GM18861 (cell line): ENCODE measurements at regions not wholly inside any gene's neighbourhood (a gene's known extent, or its start where the extent isn't known, plus 50 kb on each side); places are given as distances from the start of the nearest gene placed in this dataset.

Experiments
- ATAC-seq: cut with Tn5 transposase; IDR thresholded peaks from one replicate; pipeline ENCODE4 v1.9.1; 2021; ENCODE audit not compliant: unreplicated experiment

- no peak for ATAC-seq
Observed at GRCh38 chr18:55121397-55122170, 162.3 kb upstream of the CCDC68 start.

GRCh38 chr18:55120896-55121295, 161.6 kb upstream of the CCDC68 start:
- no peak for ATAC-seq

GRCh38 chr18:55119434-55119833, 160.2 kb upstream of the CCDC68 start:
- ATAC-seq, result no peak

DNA sequence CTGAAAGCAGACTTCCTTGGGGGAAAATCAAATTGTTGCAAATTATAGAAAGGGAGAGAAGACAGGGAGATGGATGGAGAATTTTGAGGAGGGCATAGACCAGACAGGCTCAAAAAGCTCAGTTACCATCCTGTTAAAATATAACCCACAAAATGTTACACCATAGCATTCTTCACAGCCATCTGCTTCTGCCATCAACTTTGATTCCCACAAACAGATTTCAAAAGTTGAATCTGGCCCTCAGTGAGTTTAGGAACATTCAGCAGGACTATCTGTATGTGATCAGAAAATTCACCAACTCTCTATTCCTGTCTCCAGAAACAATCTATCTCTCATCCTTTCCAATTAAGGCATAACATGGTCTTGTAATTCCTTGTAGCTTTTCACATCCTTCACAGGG, 159.8 kb upstream of the CCDC68 start:
- ATAC-seq, result no peak

GRCh38 chr18:55116863-55117262, 157.6 kb upstream of the CCDC68 start:
- ATAC-seq, result no peak

DNA sequence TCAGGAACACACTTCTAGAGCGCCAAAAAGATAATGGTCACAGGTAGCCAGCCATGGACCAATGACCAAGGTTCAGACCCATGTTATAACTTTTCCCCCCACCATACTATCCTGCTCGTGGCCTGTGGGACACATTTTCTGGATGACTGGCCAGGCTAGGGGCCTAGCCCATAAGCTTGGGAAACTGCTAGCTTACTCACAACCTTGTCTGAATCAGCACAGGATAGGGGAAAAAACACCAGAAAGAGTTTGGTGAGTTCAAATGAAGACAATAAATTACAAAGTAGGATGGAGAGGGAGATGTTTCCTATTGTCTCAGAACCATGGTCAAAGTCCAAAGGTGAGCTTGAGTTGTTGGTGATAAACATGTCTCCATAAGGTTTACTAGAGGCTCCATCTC, 156.3 kb upstream of the CCDC68 start:
- ATAC-seq, result no peak

DNA sequence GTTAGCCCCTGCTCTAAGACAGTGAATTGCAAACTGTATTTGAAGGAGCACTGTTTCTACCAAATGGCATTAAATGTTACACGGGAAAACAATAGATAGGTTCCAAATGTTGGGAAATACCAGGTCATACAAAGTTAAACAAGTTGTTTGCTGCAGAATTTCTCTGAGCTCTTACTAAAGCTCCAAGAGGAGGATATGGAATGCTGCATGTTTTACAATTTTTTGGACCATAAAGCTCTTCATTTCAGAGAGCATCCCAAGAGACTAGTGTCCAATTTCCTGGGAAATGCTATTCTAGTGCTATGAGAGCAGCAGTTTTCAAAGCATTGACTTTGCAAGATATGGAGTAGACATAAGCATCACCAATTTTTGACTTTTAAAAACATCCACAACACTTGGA, 155.6 kb upstream of the CCDC68 start:
- ATAC-seq, result no peak

DNA sequence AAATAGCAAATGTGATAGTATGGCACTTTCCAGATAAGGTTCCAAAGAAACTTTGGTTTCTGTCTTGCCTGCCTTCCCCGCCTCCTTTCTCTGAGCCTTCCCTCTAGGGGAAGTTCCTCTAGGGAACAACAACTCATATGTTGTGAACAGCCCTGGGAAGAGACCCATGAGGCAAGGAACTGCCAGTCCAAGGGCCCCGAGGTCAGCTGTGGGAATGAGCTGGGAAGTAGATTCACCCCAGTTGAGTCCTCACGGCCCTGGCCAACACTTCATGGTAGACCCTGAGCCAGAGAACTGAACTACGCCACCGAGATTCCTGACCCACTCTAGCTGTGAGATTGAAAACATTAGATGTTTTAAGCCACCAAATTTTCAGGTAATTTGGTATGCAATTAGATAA, 154.5 kb upstream of the CCDC68 start:
- ATAC-seq, result no peak

DNA sequence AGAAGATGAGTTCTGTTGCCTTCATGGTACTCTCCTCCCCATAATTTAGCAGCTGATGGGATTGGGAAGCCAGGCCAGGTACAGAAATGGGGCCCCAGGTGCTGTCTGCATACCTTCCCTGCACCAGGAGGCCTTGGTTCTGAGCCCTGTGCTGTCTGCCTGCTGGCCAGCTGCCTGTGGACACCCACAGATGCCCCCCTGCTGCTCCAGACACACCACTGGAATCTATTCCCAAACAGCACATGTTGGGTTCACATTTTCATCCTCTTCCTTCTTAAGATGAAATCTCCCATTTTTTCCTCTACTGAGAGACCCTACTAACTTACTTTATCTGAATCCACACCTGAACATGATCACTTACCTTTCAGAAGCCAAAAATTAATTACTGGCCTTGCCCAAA, 152.0 kb upstream of the CCDC68 start:
- no peak for ATAC-seq

GRCh38 chr18:55110436-55110835, 151.2 kb upstream of the CCDC68 start:
- ATAC-seq, result no peak

DNA sequence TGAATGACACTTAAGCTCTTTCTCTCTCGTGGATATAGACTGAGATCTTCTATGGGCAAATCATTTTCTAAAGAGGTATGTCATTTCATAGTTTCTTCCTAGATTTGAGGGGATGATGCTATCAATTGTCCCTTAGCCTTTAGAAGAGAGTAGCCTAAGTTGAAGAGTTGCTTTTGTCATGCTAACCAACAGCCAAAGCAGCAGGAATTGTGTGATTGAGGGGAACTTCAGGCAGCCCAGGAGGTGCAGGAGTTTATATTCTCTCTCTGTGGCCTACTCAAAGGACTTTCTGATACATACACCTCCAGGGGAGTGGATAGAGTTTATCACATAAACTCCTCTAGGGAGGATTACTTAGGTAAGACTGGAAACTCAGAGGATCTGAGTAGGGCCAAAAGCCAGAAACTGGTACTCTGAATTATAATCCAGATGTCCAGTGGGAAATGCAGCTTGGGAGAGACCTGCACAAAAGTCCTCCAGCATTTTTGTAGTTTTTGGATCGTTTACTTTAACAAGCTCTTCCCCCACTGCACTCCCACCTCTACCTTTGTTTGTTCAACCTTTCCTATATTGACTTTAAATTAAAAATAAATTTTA, 150.7 kb upstream of the CCDC68 start:
- ATAC-seq, result no peak

GRCh38 chr18:55106906-55107305, 147.6 kb upstream of the CCDC68 start:
- ATAC-seq, result no peak

DNA sequence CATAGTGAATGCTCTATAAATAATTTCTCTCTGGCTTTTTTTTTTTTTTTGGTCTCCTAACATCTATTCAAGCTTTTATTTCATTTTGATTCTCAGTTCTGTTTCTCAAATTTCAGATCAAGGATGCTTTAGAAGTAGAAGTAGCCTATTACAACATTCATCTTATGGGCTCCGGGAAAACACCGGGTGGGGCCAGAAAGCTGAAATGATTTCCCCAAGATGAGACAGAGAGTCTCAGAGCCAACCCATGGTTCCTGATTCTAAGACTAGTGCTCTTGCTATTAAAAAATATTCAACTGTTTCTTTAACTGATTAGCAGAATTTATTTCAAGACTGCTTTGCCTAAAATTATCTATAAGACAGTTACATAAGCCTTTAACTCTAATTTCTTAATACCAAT, 147.2 kb upstream of the CCDC68 start:
- ATAC-seq, result no peak

- no peak for ATAC-seq
Observed at GRCh38 chr18:55105873-55106272, 146.6 kb upstream of the CCDC68 start.

- no peak for ATAC-seq
Observed at GRCh38 chr18:55102958-55103456, 143.7 kb upstream of the CCDC68 start.

DNA sequence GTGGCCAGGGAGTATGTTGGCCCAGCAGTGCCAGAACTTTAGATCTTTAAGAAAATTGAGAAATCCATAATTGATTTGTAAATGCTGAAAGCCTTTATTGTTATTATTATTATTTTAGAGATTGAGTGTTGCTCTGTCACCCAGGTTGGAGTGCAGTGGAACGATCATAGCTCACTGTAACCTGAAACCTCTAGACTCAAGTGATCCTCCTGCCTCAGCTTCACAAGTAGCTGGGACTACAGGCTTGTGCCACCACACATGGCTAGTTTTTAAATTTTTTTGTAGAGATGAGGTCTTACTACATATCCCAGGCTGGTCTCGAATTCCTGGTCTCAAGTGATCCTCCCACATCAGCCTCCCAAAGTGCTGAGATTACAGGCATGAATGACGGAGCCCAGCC, 143.2 kb upstream of the CCDC68 start:
- ATAC-seq, result no peak

- ATAC-seq, result no peak
Observed at GRCh38 chr18:55101458-55101824, 142.2 kb upstream of the CCDC68 start.

GRCh38 chr18:55100817-55101457, 141.7 kb upstream of the CCDC68 start:
- ATAC-seq, result no peak

GRCh38 chr18:55097456-55098170, 138.4 kb upstream of the CCDC68 start:
- ATAC-seq, result no peak

GRCh38 chr18:55096263-55096951, 137.1 kb upstream of the CCDC68 start:
- ATAC-seq, result peak; percentile 67

DNA sequence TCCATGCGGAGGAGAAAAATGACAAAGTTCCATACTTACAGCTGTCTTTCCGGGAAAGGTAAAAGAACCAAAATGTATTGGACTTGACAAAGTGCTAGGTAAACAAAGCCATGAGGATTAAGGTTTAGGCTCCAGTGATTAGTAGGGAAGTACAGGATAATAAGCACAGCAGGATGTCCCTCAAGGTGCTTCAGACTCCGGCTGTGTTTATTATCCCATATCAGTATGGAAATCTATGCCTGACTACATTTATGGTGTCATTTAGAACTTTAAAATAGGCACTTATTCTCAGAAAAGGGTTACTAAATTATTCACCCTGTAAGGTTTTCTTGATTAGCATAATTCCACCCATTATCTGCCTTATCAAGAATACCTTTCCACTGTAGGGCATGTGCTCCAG, 136.3 kb upstream of the CCDC68 start:
- ATAC-seq, result no peak
